ENCODE measurements at regions not wholly inside any gene's neighbourhood (a gene's known extent, or its start where the extent isn't known, plus 50 kb on each side); places are given as distances from the start of the nearest gene placed in this dataset.

GRCh38 chr5:110043025-110043424, 353.3 kb downstream of the MAN2A1 start:
- DNase-seq (ENCODE audit: low read depth, low spot score), result no peak
- POLR2A ChIA-PET, result no interaction called here
- intact Hi-C loops (cut with micrococcal nuclease; ENCODE audit: unreplicated experiment), result no loop called here

DNA sequence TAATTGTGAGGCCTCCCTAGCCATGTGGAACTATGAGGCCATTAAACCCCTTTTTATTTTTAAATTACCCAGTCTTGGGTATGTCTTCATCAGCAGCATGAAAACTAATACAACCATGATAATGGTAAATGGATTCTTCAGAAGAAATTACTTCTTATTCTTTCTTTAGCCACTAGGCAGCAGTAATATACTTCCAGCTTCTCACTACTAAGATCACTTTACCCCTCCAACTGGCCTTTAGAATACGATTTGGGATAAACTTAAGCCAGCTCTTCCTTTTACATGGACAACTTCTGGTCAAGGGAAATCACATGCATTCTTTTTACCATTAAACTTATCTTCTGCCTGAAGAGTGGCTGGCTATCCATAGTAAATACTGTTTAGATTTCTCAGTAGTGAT, 355.4 kb downstream of the MAN2A1 start:
- no peaks in the 10 kb centered on the region for H3K36me3 ChIP-seq (ENCODE audit: control insufficient read depth, insufficient read depth, low read length)
- no peaks in the 10 kb centered on the region for H3K27me3 ChIP-seq (ENCODE audit: control insufficient read depth, insufficient read depth, low read length)
- intact Hi-C loops (cut with micrococcal nuclease; ENCODE audit: unreplicated experiment), result no loop called here
- no peak for DNase-seq (ENCODE audit: low read depth, low spot score)
- ATAC-seq, result no peak
- no TSS peak for BruUV-seq (replicated peaks)
- no peak overlapping the region for H3K27ac ChIP-seq (ENCODE audit: low read length)
- H3K4me1 ChIP-seq (ENCODE audit: control insufficient read depth, insufficient read depth, low read length), result no peaks in the 10 kb centered on the region
- TF ChIP-seq, protein P1, sequence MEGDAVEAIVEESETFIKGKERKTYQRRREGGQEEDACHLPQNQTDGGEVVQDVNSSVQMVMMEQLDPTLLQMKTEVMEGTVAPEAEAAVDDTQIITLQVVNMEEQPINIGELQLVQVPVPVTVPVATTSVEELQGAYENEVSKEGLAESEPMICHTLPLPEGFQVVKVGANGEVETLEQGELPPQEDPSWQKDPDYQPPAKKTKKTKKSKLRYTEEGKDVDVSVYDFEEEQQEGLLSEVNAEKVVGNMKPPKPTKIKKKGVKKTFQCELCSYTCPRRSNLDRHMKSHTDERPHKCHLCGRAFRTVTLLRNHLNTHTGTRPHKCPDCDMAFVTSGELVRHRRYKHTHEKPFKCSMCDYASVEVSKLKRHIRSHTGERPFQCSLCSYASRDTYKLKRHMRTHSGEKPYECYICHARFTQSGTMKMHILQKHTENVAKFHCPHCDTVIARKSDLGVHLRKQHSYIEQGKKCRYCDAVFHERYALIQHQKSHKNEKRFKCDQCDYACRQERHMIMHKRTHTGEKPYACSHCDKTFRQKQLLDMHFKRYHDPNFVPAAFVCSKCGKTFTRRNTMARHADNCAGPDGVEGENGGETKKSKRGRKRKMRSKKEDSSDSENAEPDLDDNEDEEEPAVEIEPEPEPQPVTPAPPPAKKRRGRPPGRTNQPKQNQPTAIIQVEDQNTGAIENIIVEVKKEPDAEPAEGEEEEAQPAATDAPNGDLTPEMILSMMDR (IDR thresholded peaks at IDR 0.05), result peak; percentile 3; the same call in 1 of the 2 replicates
- TF ChIP-seq POLR2AphosphoS5 (IDR thresholded peaks at IDR 0.05; ENCODE audit: low read depth, low read length) (no peak), SIN3A (IDR thresholded peaks at IDR 0.05; ENCODE audit: borderline replicate concordance, insufficient read depth, low read depth, low read length) (no peak)
- no peak overlapping the region for H3K4me3 ChIP-seq (ENCODE audit: low read depth in 2 of 2, low read length in 2 of 2)
- CTCF ChIA-PET, result no interaction called here
- no peaks in the 10 kb centered on the region for H3K9me3 ChIP-seq (ENCODE audit: control insufficient read depth, insufficient read depth, low read depth, low read length)
- POLR2A ChIA-PET, result no interaction called here
- in situ Hi-C loops (cut with HindIII; ENCODE audit: low pct_unique_long_range_greater_than_20kb, low sequenced_read_pairs), result no loop called here

More at GRCh38 chr5:110043025-110043424, 353.3 kb downstream of the MAN2A1 start:
- ATAC-seq, result no peak
- Histone ChIP-seq H3K27ac (ENCODE audit: low read length) (no peak overlapping the region), H3K36me3 (ENCODE audit: control insufficient read depth, insufficient read depth, low read length) (no peaks in the 10 kb centered on the region), H3K4me1 (ENCODE audit: control insufficient read depth, insufficient read depth, low read length) (no peaks in the 10 kb centered on the region), H3K27me3 (ENCODE audit: control insufficient read depth, insufficient read depth, low read length) (no peaks in the 10 kb centered on the region), H3K4me3 (ENCODE audit: low read depth in 2 of 2, low read length in 2 of 2) (no peak overlapping the region), H3K9me3 (ENCODE audit: control insufficient read depth, insufficient read depth, low read depth, low read length) (no peaks in the 10 kb centered on the region)
- in situ Hi-C loops (cut with HindIII; ENCODE audit: low pct_unique_long_range_greater_than_20kb, low sequenced_read_pairs), result no loop called here
- TF ChIP-seq, protein P1 (IDR thresholded peaks at IDR 0.05), result no peak
- no peak for TF ChIP-seq POLR2AphosphoS5 (IDR thresholded peaks at IDR 0.05; ENCODE audit: low read depth, low read length)
- TF ChIP-seq, protein P2, sequence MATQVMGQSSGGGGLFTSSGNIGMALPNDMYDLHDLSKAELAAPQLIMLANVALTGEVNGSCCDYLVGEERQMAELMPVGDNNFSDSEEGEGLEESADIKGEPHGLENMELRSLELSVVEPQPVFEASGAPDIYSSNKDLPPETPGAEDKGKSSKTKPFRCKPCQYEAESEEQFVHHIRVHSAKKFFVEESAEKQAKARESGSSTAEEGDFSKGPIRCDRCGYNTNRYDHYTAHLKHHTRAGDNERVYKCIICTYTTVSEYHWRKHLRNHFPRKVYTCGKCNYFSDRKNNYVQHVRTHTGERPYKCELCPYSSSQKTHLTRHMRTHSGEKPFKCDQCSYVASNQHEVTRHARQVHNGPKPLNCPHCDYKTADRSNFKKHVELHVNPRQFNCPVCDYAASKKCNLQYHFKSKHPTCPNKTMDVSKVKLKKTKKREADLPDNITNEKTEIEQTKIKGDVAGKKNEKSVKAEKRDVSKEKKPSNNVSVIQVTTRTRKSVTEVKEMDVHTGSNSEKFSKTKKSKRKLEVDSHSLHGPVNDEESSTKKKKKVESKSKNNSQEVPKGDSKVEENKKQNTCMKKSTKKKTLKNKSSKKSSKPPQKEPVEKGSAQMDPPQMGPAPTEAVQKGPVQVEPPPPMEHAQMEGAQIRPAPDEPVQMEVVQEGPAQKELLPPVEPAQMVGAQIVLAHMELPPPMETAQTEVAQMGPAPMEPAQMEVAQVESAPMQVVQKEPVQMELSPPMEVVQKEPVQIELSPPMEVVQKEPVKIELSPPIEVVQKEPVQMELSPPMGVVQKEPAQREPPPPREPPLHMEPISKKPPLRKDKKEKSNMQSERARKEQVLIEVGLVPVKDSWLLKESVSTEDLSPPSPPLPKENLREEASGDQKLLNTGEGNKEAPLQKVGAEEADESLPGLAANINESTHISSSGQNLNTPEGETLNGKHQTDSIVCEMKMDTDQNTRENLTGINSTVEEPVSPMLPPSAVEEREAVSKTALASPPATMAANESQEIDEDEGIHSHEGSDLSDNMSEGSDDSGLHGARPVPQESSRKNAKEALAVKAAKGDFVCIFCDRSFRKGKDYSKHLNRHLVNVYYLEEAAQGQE (IDR thresholded peaks at IDR 0.05; ENCODE audit: insufficient read depth in 1 of 2, low read depth in 2 of 2, low read length in 1 of 2), result no peak
- TF ChIP-seq SIN3A (IDR thresholded peaks at IDR 0.05; ENCODE audit: borderline replicate concordance, insufficient read depth, low read depth, low read length), result no peak
- no peak for TF ChIP-seq TCF7L2 (IDR thresholded peaks at IDR 0.05; ENCODE audit: low read depth, low read length)
- CTCF ChIA-PET, result no interaction called here
- BruUV-seq (replicated peaks), result no TSS peak

Data from Panc1 (cell line).